DND-41 (cell line): ENCODE measurements at regions not wholly inside any gene's neighbourhood (a gene's known extent, or its start where the extent isn't known, plus 50 kb on each side); places are given as distances from the start of the nearest gene placed in this dataset.

Source experiments
- EZH2 ChIP-seq: IDR thresholded peaks from 3 replicates; pipeline ENCODE4 v1.6.1; 2012; ENCODE audit warnings: borderline replicate concordance, low read depth, mild to moderate bottlenecking, moderate library complexity, low read length, inconsistent platforms; ENCODE audit not compliant: severe bottlenecking
- TF ChIP-seq, protein P1 (sequence below): IDR thresholded peaks from 2 replicates; pipeline ENCODE4 v1.5.1; 2012; ENCODE audit warnings: borderline replicate concordance, low read length, moderate library complexity, mild to moderate bottlenecking; ENCODE audit not compliant: poor library complexity, severe bottlenecking; ENCODE audit errors: extremely low read depth

DNA sequence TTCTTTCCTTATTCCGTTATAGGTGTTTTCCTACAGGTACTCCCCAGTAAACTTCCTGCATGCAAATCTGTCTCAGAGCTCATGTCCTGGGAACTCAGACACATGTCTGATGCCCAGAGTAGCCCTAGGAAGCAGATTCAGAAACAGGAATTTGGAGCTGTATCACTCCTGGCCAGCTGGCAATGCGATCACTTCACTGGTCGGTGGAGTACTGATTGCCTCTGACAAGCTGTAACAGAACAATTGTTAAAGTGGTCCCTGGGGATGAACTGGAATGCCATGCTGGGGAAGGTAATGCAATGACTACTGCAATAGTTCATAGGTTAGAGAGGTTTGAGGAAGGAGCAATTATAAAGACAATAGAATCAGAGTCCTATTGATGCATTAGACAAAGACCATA is 131.6 kb upstream of the DOCK10 start:
- TF ChIP-seq, protein P1, sequence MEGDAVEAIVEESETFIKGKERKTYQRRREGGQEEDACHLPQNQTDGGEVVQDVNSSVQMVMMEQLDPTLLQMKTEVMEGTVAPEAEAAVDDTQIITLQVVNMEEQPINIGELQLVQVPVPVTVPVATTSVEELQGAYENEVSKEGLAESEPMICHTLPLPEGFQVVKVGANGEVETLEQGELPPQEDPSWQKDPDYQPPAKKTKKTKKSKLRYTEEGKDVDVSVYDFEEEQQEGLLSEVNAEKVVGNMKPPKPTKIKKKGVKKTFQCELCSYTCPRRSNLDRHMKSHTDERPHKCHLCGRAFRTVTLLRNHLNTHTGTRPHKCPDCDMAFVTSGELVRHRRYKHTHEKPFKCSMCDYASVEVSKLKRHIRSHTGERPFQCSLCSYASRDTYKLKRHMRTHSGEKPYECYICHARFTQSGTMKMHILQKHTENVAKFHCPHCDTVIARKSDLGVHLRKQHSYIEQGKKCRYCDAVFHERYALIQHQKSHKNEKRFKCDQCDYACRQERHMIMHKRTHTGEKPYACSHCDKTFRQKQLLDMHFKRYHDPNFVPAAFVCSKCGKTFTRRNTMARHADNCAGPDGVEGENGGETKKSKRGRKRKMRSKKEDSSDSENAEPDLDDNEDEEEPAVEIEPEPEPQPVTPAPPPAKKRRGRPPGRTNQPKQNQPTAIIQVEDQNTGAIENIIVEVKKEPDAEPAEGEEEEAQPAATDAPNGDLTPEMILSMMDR, result no peak
- TF ChIP-seq EZH2, result no peak
